ENCODE measurements at regions not wholly inside any gene's neighbourhood (a gene's known extent, or its start where the extent isn't known, plus 50 kb on each side); places are given as distances from the start of the nearest gene placed in this dataset.

DNA sequence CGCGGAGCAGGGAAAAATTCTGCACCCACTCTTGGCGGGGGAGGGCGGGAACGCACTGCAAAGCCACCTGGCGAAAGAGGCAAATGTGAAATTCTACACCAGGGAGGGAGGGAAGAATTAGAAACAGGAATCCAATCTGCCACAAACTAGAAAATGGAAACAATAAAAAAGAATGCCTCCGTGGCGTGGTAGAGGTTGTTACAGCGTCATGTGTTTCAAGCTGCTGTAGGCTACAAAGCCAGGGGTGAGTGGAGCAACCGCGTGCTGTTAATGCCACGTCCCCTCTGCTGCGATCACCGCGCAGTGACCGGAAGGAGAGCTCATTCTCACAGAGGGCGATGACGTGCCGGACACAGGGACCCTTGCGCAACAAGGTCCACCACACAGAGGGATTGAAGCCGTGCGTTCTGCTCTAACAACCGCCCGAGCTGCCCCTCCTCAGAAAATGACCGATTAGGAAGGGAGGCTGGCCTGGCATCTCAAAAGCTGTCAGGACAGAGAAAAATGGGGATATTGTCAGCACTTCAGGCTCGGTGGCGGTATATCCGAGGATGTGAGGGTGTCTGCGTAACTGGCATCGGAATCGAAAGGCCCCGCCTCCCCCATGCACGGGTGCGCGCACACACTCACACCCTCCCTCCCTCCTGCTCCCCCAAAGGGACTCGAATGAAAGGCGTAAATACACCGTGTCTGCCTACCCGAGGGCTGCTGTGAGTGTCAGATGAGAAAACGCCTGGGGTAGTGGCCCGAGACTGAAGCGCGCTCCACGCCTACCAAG, 70.8 kb upstream of the TNRC6C start (continued):
- TF ChIP-seq, protein P1, sequence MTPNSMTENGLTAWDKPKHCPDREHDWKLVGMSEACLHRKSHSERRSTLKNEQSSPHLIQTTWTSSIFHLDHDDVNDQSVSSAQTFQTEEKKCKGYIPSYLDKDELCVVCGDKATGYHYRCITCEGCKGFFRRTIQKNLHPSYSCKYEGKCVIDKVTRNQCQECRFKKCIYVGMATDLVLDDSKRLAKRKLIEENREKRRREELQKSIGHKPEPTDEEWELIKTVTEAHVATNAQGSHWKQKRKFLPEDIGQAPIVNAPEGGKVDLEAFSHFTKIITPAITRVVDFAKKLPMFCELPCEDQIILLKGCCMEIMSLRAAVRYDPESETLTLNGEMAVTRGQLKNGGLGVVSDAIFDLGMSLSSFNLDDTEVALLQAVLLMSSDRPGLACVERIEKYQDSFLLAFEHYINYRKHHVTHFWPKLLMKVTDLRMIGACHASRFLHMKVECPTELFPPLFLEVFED (CRISPR knock-in tag; conservative IDR thresholded peaks at IDR 0.05): peak; percentile 61; the same call in 1 of the 2 replicates
- TF ChIP-seq ATF3 (IDR thresholded peaks at IDR 0.05) (peak; percentile 80), ATF3 (CRISPR knock-in tag; conservative IDR thresholded peaks at IDR 0.05) (no peak), MLLT1 (IDR thresholded peaks at IDR 0.05) (no peak), ETV5 (CRISPR knock-in tag; IDR thresholded peaks at IDR 0.05; ENCODE audit: low read depth) (peak; percentile 76), MEIS2 (IDR thresholded peaks at IDR 0.05; ENCODE audit: partially characterized antibody) (peak; percentile 6), RNF2 (IDR thresholded peaks at IDR 0.05) (peak; percentile 45; the same call in 1 of the 2 replicates), POLR2B (IDR thresholded peaks at IDR 0.05; ENCODE audit: low read depth, partially characterized antibody) (peak; percentile 30), L3MBTL2 (IDR thresholded peaks at IDR 0.05) (peak; percentile 96), HNRNPLL (IDR thresholded peaks at IDR 0.05; ENCODE audit: low read depth, low read length, poor library complexity, severe bottlenecking) (peak; percentile 67), BHLHE40 (IDR thresholded peaks at IDR 0.05; ENCODE audit: low read length) (0 out of 2 replicates have a peak, but pooled peaks have one; percentile 7), POLR2G (IDR thresholded peaks at IDR 0.05; ENCODE audit: low read depth, low read length) (peak; percentile 59), ZNF274 (IDR thresholded peaks at IDR 0.05; ENCODE audit: borderline replicate concordance, low read depth, low read length) (no peak), CTBP1 (IDR thresholded peaks at IDR 0.05; ENCODE audit: borderline replicate concordance) (peak; percentile 46; the same call in 1 of the 2 replicates), RBFOX2 (IDR thresholded peaks at IDR 0.05; ENCODE audit: low read depth, low read length) (peak; percentile 74), CXXC5 (CRISPR knock-in tag; IDR thresholded peaks at IDR 0.05) (peak; percentile 68)
- TF ChIP-seq, protein P2, sequence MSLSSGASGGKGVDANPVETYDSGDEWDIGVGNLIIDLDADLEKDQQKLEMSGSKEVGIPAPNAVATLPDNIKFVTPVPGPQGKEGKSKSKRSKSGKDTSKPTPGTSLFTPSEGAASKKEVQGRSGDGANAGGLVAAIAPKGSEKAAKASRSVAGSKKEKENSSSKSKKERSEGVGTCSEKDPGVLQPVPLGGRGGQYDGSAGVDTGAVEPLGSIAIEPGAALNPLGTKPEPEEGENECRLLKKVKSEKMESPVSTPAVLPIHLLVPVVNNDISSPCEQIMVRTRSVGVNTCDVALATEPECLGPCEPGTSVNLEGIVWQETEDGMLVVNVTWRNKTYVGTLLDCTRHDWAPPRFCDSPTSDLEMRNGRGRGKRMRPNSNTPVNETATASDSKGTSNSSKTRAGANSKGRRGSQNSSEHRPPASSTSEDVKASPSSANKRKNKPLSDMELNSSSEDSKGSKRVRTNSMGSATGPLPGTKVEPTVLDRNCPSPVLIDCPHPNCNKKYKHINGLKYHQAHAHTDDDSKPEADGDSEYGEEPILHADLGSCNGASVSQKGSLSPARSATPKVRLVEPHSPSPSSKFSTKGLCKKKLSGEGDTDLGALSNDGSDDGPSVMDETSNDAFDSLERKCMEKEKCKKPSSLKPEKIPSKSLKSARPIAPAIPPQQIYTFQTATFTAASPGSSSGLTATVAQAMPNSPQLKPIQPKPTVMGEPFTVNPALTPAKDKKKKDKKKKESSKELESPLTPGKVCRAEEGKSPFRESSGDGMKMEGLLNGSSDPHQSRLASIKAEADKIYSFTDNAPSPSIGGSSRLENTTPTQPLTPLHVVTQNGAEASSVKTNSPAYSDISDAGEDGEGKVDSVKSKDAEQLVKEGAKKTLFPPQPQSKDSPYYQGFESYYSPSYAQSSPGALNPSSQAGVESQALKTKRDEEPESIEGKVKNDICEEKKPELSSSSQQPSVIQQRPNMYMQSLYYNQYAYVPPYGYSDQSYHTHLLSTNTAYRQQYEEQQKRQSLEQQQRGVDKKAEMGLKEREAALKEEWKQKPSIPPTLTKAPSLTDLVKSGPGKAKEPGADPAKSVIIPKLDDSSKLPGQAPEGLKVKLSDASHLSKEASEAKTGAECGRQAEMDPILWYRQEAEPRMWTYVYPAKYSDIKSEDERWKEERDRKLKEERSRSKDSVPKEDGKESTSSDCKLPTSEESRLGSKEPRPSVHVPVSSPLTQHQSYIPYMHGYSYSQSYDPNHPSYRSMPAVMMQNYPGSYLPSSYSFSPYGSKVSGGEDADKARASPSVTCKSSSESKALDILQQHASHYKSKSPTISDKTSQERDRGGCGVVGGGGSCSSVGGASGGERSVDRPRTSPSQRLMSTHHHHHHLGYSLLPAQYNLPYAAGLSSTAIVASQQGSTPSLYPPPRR (CRISPR knock-in tag; IDR thresholded peaks at IDR 0.05; ENCODE audit: borderline replicate concordance): 0 out of 2 replicates have a peak, but pooled peaks have one; percentile 42
- TF ChIP-seq, protein P3, sequence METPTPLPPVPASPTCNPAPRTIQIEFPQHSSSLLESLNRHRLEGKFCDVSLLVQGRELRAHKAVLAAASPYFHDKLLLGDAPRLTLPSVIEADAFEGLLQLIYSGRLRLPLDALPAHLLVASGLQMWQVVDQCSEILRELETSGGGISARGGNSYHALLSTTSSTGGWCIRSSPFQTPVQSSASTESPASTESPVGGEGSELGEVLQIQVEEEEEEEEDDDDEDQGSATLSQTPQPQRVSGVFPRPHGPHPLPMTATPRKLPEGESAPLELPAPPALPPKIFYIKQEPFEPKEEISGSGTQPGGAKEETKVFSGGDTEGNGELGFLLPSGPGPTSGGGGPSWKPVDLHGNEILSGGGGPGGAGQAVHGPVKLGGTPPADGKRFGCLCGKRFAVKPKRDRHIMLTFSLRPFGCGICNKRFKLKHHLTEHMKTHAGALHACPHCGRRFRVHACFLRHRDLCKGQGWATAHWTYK (CRISPR knock-in tag; IDR thresholded peaks at IDR 0.05): 0 out of 2 replicates have a peak, but pooled peaks have one; percentile 55
